ENCODE measurements at regions not wholly inside any gene's neighbourhood (a gene's known extent, or its start where the extent isn't known, plus 50 kb on each side); places are given as distances from the start of the nearest gene placed in this dataset.

DNA sequence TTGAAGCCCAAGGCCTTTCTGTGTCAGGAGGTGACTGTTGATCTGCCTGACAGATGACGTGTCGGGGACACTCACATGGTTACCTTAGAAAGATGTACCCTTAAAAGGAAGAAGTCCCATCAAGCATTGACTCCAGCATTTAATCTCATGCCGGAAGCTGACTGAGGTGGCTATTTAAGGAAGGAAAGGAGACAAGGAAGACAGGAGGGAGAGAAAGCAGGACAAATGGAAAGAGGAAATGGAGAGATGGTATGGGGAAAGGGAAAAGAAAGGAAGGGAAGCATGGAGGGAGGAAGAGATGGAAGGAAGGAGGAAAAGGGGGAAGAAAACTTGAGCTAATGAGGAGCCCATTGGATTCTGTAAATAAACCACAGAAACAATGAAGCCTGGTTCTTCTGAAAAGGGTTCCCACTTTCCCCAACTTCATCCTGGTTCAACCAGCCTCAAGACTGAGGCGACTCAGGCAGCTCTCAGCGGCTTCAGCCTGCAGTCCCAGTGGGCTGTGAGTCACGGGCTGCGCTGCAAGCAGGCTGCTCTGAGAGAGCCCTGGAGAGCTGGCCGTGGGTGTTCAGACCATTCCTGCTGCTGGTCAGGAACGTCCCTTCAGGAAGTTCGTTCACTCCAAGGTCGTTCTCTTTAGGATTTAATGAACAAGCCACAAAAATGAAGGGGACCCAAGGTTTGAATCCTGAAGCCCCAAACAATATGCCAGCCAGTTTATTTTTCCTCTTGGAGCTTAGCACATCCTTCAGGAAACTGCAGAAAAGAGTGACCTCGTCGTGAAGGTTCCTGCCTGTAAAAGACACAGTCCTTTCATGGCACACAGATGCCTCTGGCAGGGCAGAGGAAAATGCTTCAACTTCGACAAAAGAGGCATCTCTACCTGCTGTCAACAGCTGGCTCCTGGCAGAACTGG lies 69.6 kb upstream of the THBS1 start:
- Histone ChIP-seq H3K79me2 (replicated peaks; ENCODE audit: insufficient read depth, low read length) (no peaks in the 10 kb centered on the region), H3K4me3 (ENCODE audit: low read length) (no peak overlapping the region), H2AFZ (ENCODE audit: low read depth, low read length) (no peak overlapping the region), H3K36me3 (ENCODE audit: insufficient read depth, low read length) (no peaks in the 10 kb centered on the region), H3K9me2 (ENCODE audit: insufficient read depth, low read length) (no peaks in the 10 kb centered on the region), H3K9me3 (ENCODE audit: low read length) (no peaks in the 10 kb centered on the region), H3F3A (ENCODE audit: insufficient read depth, low read length, poor library complexity, severe bottlenecking) (no peaks in the 10 kb centered on the region), H4K20me1 (ENCODE audit: insufficient read depth) (no peaks in the 10 kb centered on the region), H3K27ac (ENCODE audit: low read length) (no peak overlapping the region), H3K27me3 (ENCODE audit: insufficient read depth, low read depth, low read length) (no peaks in the 10 kb centered on the region), H3K4me2 (ENCODE audit: low read length) (no peak overlapping the region), H3K9ac (ENCODE audit: low read length) (no peak overlapping the region)
- TF ChIP-seq, protein P1, sequence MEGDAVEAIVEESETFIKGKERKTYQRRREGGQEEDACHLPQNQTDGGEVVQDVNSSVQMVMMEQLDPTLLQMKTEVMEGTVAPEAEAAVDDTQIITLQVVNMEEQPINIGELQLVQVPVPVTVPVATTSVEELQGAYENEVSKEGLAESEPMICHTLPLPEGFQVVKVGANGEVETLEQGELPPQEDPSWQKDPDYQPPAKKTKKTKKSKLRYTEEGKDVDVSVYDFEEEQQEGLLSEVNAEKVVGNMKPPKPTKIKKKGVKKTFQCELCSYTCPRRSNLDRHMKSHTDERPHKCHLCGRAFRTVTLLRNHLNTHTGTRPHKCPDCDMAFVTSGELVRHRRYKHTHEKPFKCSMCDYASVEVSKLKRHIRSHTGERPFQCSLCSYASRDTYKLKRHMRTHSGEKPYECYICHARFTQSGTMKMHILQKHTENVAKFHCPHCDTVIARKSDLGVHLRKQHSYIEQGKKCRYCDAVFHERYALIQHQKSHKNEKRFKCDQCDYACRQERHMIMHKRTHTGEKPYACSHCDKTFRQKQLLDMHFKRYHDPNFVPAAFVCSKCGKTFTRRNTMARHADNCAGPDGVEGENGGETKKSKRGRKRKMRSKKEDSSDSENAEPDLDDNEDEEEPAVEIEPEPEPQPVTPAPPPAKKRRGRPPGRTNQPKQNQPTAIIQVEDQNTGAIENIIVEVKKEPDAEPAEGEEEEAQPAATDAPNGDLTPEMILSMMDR (IDR thresholded peaks at IDR 0.05; ENCODE audit: poor library complexity, severe bottlenecking): no peak
- TF ChIP-seq TAF1 (IDR thresholded peaks at IDR 0.05; ENCODE audit: low read depth) (no peak), SMC3 (conservative IDR thresholded peaks at IDR 0.05; ENCODE audit: poor library complexity) (no peak), EZH2 (IDR thresholded peaks at IDR 0.05; ENCODE audit: borderline replicate concordance, insufficient read depth, low read length, poor library complexity, severe bottlenecking) (no peak), MXI1 (conservative IDR thresholded peaks at IDR 0.05; ENCODE audit: poor library complexity, severe bottlenecking) (no peak), EP300 (conservative IDR thresholded peaks at IDR 0.05; ENCODE audit: poor library complexity, severe bottlenecking) (no peak), POLR2AphosphoS5 (IDR thresholded peaks at IDR 0.05) (no peak), RAD21 (conservative IDR thresholded peaks at IDR 0.05) (no peak)
- TF ChIP-seq, protein P2, sequence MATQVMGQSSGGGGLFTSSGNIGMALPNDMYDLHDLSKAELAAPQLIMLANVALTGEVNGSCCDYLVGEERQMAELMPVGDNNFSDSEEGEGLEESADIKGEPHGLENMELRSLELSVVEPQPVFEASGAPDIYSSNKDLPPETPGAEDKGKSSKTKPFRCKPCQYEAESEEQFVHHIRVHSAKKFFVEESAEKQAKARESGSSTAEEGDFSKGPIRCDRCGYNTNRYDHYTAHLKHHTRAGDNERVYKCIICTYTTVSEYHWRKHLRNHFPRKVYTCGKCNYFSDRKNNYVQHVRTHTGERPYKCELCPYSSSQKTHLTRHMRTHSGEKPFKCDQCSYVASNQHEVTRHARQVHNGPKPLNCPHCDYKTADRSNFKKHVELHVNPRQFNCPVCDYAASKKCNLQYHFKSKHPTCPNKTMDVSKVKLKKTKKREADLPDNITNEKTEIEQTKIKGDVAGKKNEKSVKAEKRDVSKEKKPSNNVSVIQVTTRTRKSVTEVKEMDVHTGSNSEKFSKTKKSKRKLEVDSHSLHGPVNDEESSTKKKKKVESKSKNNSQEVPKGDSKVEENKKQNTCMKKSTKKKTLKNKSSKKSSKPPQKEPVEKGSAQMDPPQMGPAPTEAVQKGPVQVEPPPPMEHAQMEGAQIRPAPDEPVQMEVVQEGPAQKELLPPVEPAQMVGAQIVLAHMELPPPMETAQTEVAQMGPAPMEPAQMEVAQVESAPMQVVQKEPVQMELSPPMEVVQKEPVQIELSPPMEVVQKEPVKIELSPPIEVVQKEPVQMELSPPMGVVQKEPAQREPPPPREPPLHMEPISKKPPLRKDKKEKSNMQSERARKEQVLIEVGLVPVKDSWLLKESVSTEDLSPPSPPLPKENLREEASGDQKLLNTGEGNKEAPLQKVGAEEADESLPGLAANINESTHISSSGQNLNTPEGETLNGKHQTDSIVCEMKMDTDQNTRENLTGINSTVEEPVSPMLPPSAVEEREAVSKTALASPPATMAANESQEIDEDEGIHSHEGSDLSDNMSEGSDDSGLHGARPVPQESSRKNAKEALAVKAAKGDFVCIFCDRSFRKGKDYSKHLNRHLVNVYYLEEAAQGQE (IDR thresholded peaks at IDR 0.05; ENCODE audit: borderline replicate concordance): no peak

DNA sequence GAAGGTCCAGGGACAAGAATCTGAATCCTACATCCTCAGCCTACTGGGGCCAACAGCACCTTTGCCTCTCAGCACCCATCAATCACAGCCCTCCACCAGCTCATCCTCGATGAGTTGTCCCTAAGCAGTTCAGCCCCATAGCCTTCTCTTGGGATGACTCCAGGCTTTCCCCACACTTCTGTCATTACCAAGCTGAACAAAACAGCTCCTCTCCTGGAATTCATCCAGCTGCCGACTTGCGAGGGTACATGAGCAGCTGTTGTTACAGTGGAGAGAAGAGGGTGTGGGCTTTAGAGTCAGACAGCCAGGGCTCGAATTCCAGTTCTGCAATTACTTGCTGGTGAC lies 69.0 kb upstream of the THBS1 start:
- Histone ChIP-seq H4K20me1 (ENCODE audit: insufficient read depth) (no peaks in the 10 kb centered on the region), H3K4me3 (ENCODE audit: low read length) (no peak overlapping the region), H3K9me3 (ENCODE audit: low read length) (no peaks in the 10 kb centered on the region), H3K9me2 (ENCODE audit: insufficient read depth, low read length) (no peaks in the 10 kb centered on the region), H3K27ac (ENCODE audit: low read length) (no peak overlapping the region), H2AFZ (ENCODE audit: low read depth, low read length) (no peak overlapping the region), H3K27me3 (ENCODE audit: insufficient read depth, low read depth, low read length) (no peaks in the 10 kb centered on the region), H3K36me3 (ENCODE audit: insufficient read depth, low read length) (no peaks in the 10 kb centered on the region), H3K4me2 (ENCODE audit: low read length) (no peak overlapping the region), H3F3A (ENCODE audit: insufficient read depth, low read length, poor library complexity, severe bottlenecking) (no peaks in the 10 kb centered on the region), H3K9ac (ENCODE audit: low read length) (no peak overlapping the region), H3K79me2 (replicated peaks; ENCODE audit: insufficient read depth, low read length) (no peaks in the 10 kb centered on the region)
- TF ChIP-seq EP300 (conservative IDR thresholded peaks at IDR 0.05; ENCODE audit: poor library complexity, severe bottlenecking) (no peak), POLR2AphosphoS5 (IDR thresholded peaks at IDR 0.05) (no peak)
